GM12891 (cell line): ENCODE measurements at regions not wholly inside any gene's neighbourhood (a gene's known extent, or its start where the extent isn't known, plus 50 kb on each side); places are given as distances from the start of the nearest gene placed in this dataset.

Source experiments
- POLR2A ChIP-seq: IDR thresholded peaks from 2 replicates; pipeline ENCODE4 v1.6.1; 2011; ENCODE audit warnings: low read depth, low read length, control low read depth
- POLR2AphosphoS5 ChIP-seq: IDR thresholded peaks from 2 replicates; pipeline ENCODE4 v1.6.1; 2011; ENCODE audit warnings: low read depth, low read length, control low read depth
- TAF1 ChIP-seq: IDR thresholded peaks from 2 replicates; pipeline ENCODE4 v1.6.1; 2011; ENCODE audit warnings: low read depth, low read length, control low read depth

GRCh38 chr10:28432210-28432676, 100.7 kb upstream of the WAC start:
- TF ChIP-seq POLR2AphosphoS5 (no peak), POLR2A (no peak), TAF1 (no peak)
